Stimulated activated CD4-positive, alpha-beta T cell treated with anti-CD3 and anti-CD28 coated beads, Interleukin-12 subunit alpha, Interleukin-12 subunit beta, amount 100 ng/mL, for 24 hours (primary cell): ENCODE measurements at regions not wholly inside any gene's neighbourhood (a gene's known extent, or its start where the extent isn't known, plus 50 kb on each side); places are given as distances from the start of the nearest gene placed in this dataset.
"Not testable (repeated sequence)": the region's sequence is repeated elsewhere in the genome, so short reads cannot be mapped to it uniquely, and the experiment has no call there.

Experiments
- DNase-seq, 2 experiments: peaks; one replicate each; pipeline ENCODE4 v3.0.0-alpha.2; 2020; ENCODE audit warnings: low read depth in 2 of 2

DNA sequence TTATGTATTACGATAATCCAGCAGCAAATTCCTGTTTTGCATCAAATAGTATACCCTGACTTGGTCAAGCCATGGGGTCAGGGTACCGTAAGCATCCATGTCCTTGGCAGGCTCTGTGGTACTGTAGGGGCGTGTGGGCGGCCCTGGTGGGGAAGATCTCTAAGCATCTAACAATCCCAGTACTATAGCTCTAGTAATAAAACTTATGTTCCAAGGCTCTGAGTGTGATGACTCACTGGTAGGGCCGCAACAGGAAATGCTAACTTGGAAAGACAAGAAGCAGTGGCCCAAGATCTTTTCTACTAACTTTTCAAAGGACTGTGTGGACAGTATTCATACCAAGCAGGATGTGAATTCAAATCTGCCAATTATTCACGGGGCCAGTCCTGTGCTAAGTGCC, 63.8 kb downstream of the CLEC18A start:
- DNase-seq, result not testable (repeated sequence)

DNA sequence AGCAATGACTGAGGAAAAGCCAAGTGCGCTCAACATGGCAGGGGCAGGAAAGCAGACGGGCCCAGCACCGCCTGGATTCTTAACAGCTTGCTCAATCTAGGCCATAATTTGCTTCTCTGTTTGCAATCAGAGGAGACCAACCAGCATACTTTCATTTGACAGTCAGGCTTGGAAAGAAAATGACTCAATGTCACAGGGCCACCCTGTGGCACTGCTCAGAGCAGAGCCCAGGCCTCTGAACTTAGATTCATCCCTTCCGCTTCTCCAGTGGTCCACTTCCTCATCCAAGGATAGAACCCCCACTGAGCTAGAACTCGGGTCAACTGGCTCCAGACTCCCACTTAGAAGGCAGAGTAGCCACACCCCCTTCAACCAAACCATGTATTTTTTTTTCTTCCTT, 65.6 kb downstream of the CLEC18A start:
- not testable (repeated sequence) for DNase-seq

DNA sequence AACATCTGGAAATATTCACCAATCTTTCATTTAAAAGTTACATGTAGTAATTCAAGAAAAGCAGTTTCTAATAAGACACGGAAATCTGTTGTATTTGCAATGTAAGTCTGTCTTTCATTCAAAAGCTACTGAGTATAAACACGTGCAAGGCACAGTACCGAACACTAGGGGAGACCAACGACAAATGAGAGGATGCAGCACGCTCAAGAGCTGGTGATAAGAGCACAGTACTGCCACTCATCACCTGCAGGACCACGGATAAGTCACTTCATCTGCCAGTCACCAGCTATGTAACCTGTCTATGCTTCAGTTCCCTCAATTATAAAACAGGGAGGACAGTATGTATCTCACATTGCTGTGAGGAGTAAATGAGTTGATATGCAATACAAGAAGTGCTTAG, 67.1 kb downstream of the CLEC18A start:
- DNase-seq, result peak in 1 of 2 experiments; percentile 2

DNA sequence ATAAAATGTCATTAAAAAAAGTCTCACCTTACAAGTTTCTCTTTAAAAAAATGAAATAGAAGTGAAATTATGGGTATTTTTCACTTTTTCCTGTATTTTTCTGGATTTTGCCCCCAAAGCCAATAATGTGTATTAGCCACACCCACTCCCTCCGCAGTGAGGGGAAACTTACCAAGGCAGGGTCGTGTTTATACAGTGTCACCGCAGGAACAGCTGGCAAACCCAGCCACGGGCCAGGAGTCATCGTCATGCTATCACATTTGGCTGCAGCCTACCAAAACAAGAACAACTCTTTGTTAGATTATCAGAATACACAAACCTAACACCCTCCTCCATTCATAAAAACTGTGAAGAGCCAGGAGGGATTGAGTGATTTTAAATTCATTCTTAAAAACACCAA, 72.1 kb downstream of the CLEC18A start:
- not testable (repeated sequence) for DNase-seq

DNA sequence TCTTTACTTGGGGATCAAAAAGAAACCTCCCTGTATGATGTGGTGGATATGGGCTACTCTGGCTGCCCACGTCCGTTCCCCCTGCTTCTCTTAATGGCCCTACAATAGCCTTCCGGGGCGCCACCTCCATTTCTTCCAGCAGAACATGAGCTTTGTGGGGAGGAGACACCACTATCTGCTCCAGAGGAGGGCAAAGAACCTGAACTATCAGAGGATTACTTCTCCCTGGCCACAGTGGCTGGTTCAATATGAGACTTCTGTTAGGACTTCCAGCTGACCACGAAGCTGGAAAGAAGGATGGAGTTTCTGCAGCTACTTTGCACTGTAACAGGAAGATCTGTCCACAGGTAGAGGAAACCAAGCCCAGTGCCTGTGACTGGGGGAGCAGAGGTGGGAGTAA, 72.8 kb downstream of the CLEC18A start:
- not testable (repeated sequence) for DNase-seq

DNA sequence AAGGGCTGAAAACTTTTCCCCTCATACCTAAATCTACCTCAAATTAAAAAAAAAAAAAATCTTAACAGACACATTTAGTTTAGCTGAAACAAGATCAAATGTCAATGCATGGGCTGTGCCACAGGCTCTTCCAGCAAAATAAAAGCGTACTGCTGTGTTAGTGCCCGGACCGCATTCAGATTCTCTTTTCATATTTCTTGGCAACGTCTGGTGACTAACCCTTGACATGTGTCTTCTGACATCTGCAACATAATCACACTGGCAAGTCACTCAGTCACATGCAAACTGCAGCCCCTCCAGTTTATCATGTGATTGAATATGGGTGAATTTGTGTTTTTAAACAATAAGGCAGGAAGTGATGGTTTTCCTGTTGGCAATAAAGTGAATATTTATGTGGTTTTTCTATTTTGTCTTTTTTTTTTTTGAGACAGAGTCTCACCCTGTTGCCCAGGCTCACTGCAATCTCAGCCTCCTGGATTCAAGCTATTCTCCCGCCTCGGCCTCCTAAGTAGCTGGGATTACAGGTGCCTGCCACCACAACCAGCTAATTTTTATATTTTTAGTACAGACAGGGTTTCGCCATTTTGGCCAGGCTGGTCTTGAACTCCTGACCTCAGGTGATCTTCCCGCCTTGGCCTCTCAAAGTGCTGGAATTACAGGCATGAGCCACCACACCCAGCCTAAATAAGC, 75.2 kb downstream of the CLEC18A start:
- DNase-seq, result not testable (repeated sequence)

DNA sequence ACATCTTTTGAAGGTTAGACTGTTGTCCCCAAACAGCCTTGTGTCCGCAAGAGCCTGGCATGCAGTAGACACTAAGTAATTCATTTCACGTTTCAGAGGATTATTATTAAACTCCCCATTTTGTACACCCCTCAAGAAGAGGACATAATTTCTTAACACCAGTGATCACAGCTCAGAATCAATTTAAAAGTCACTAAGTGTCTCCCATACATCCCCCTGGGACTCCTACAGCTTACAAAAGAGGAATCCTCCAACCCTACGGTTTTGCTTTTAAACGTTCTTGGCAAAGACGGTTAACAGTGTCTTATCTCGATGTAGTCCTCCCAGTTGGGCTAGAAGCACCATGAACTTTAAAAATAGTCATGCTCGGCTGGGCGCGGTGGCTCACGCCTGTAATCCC, 81.2 kb upstream of the PDPR start:
- not testable (repeated sequence) for DNase-seq

DNA sequence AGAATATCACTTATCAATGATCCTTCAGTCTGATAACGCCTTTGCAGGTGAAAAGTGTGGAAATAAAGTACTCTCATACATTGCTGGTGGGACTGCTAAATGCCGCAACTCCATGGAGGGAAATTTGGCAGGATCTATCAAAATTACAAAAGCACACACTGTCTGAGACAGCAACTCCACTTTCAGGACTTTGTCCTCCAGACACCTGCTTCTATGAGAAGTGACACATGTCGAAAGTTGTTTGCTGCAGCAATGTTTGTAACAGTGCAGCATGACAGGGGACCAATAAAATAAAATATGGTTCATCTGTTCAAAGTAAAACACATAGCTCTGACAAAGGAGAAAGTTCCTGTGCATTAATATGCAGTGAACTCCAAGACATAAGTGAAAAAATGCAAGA, 76.2 kb upstream of the PDPR start:
- DNase-seq, result not testable (repeated sequence)

DNA sequence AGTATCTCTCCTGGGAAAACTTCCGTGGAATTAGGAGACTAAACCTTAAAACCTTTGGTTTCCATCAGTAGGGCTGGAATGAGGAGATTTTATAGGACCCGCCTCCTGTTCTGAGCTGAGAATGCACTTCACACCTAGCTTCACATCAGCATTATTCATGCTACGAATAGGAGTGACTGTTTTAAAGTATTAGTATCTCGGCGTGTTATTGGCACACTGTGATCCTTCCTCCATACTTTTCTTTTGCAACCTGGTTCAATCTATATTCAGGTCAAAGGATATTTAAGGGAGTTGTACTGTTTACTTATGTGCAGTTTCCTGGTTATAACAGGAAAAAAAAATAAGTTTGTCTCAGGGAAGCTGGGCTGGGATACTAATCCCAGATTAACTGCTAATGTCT, 73.6 kb upstream of the PDPR start:
- DNase-seq, result not testable (repeated sequence)

DNA sequence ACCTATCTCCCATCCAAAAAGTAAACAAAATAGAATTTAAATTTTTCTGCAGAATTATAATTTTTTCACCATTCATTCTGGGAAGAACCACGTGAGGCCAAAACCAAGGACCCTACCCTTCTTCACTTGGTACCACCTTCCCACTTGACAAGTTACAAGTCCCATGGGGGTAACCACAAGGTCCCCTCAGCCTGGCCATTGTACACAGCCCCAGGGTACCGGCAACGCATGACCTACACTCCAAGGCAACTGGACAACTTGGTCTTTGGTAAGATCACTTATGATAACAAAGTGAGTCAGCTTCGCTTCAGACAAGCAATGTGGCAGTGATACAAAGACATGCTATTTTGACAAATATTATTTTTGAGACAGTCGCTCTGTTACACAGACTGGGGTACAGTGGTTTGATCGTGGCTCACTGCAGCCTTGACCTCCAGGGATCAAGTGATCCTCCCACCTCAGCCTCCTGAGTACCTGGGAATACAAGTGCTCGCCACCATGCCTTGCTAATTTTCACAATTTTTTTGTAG, 70.5 kb upstream of the PDPR start:
- not testable (repeated sequence) for DNase-seq

DNA sequence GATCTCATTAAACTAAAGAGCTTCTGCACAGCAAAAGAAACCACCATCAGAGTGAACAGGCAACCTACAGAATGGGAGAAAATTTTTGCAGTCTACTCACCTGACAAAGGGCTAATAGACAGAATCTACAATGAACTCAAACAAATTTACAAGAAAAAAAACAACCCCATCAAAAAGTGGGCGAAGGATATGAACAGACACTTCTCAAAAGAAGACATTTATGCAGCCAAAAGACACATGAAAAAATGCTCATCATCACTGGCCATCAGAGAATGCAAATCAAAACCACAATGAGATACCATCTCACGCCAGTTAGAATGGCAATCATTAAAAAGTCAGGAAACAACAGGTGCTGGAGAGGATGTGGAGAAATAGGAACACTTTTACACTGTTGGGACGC, 67.6 kb upstream of the PDPR start:
- DNase-seq, result not testable (repeated sequence)

DNA sequence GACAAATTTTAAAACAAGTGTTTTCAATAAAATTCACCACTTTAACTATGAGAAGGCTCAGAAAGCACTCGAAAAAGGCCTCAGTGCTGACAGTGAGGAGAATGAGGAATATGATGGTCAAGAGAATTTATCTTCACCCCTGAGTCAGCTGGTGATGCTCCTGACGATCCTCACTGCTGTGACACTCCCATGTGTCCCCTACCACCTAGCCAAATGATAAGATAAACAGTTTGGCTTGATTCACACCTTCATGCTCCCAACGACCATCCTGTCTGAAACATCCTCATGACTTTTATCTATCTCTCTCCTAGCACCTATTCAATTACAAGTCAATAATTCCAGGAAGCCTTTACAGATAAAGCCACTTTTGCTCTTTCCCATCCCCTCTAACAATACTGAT, 66.0 kb upstream of the PDPR start:
- DNase-seq, result not testable (repeated sequence)

DNA sequence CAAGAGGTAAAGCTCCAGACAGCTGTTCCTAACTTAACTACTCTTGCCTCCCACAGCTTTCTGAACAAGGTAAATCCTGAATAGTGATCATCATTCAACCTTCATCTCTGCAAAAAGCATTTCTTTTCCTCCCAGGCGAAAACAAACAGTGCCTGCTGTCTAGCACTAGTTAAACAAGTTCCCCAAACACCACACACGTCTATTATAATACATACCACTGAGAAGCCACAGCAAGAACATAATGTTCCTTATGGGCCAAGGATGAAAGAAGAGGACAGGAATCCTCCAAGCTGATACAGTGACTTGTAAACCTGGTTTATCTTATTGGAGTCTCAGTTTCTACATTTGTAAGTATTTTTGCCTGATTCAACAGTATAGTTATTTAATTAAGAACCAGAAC, 56.1 kb upstream of the PDPR start:
- not testable (repeated sequence) for DNase-seq

DNA sequence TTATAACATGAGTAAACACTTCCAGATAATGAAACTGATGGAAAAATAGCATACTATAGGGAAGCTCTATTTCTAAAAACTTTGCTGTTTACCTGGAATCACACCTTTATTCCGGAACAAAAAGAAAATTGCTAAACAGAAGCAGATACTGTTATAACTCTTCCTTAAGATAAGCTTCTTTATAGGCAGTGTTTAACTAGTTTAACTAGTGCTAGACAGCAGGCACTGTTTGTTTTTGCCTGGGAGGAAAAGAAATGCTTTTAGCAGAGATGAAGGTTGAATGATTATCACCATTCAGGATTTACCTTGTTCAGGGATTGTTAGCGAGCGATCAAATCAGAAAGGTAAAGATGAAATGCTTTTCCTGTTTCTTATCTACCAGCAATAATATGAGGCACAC, 54.7 kb upstream of the PDPR start:
- DNase-seq, result not testable (repeated sequence)

DNA sequence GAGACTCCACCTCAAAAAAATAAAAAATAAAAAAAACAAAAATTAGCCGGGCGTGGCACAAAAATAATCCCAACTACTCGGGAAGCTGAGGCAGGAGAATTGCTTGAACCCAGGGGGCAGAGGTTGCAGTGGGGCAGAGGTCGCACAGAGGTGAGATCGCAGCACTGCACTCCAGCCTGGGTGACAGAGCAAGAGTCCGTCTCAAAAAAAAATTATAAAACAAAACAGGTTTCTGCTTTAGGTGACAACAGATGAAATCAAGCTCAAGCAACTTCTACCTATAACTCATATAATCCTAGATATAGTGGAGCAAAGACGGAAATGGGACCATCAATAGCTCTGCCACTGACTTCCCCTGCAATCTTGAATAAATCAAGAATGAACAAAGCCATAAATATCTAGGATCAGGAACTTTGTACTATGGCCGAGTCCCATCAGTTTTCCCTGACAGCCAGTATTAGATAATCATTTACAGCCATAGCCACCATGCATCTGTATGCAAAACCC, 53.6 kb upstream of the PDPR start:
- DNase-seq, result not testable (repeated sequence)

DNA sequence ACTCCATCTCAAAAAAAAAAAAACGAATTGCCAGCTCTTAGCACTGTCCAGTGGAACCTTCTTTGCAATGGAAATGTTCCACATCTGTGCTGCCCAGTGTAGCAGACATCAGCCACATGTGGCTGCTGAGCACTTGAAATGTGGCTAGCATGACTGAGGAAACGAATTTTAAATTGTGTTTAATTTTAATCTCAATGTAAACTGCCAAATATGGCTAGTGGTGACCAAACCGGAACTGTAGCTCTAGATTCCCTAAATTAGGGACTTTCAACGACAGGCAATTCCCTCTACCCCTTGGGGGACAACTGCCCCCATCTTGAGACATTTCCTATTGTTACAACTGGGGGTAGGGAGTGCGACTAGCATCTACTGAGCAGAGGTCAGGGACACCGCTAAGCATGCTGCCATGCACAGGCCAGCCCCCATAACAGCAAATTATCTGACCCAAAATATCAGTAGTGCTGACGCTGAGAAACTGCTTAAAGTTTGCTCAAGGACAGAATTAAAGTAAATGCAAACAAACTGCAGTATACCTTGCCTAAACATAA, 52.4 kb upstream of the PDPR start:
- not testable (repeated sequence) for DNase-seq

DNA sequence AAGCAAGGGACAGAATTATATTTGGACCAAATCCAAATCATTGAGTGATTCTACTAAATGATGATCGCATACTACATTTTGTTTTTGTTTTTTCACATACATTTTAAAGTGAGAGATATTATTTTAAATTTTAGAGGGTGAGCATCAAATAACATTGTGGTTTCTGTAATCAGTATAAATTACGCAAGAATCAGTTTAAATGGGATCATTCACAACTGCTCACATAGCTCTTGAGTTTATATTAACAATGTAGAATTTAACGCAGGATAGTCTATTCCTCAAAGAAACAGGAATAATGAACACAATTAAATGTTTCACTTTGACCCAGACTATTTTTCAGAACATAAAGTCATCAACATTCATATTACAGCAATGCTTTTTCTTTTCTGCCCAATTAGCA, 51.2 kb upstream of the PDPR start:
- not testable (repeated sequence) for DNase-seq
